AML-193 (cell line): ENCODE measurements at regions not wholly inside any gene's neighbourhood (a gene's known extent, or its start where the extent isn't known, plus 50 kb on each side); places are given as distances from the start of the nearest gene placed in this dataset.

Experiments used
- DNase-seq, 2 experiments: peaks; one replicate each; lab custom pipeline; 2025; lab: John Stamatoyannopoulos, UW

- no peak for DNase-seq
Measured at GRCh38 chr1:233516732-233517131, 97.2 kb upstream of the KCNK1 start.

DNA sequence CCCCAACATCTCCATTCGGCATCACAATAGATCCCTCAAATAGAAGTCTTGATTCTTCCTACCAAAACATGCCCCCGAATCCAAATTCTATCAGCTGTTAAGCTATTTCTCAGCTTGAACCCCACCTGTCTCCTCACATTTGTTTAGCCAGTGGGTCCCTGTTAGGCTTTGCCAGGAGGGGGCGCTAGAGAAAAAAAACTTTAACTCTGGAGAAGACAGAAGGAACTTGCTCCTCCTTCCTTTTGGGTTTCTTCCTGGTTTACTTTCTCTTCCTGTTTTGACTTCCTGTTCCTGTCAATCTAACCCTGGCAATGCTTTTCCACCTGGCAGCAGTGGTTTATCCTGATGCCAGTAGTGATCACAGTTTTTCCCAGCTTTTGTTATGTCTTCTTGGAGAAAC, 95.6 kb upstream of the KCNK1 start:
- peak; percentile 48 to 57 for DNase-seq

DNA sequence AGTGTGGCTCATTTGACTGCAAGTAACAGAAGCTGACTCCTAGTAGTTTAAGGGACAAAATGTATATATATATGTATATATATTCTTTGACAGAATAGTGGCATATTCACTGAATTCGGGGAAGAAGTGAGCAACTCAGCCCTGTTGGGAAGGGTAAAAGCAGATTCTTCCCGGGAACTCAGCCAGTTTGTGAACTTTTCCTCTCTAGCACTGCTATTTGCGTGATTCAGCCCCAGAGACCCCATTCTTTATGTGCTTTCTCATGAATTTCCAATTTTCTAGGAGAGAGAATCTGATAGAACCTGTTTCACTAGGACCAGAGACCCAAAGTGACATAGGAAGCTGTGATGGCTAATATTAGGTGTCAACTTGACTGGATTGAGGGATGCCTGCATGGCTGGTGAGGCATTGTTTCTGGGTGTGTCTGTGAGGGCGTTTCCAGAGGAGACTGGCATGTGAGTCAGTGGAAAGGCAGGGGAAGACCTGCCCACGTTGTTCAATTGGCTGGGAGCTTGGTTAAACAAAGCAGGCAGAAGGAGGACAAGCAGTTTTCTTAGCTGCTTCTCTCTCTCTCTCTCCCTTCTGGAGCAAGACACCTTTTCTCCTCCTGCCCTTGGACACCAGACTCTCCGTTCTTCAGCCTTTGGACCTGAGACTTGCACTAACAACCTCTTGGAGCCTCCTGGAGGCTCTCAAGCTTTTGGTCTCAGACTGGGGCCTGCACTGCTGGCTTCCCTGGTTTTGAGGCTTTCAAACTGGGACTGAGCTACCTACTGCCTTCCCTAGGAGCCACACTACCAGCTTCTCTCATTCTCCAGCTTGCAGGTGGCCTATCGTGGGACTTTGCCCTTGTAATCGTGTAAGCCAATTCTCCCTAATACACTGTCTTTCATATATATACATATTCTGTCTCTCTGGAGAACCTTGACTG, 93.4 kb upstream of the KCNK1 start:
- DNase-seq, result no peak

GRCh38 chr1:233523047-233523446, 90.9 kb upstream of the KCNK1 start:
- DNase-seq, result no peak

DNA sequence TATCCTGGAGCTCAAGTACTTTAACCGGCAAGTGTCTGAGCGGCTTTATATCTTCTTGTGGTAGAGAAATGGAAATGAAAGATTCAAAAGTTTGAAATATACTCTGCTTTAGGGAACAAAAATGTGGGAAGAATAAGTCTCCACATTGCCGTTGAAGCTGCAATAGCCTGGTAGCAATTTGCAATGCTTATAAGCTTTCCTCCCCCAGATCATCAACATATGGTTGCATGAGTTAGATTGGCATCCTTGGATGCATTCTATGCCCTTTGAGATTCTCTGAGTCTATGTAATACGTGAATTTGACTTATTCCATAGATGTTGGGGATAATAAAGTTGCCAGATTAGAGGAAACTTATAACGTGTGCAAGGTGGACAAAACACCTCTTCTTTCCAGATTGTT, 86.1 kb upstream of the KCNK1 start:
- no peak for DNase-seq

- DNase-seq, result no peak
Measured at GRCh38 chr1:233530665-233531386, 83.1 kb upstream of the KCNK1 start.

DNA sequence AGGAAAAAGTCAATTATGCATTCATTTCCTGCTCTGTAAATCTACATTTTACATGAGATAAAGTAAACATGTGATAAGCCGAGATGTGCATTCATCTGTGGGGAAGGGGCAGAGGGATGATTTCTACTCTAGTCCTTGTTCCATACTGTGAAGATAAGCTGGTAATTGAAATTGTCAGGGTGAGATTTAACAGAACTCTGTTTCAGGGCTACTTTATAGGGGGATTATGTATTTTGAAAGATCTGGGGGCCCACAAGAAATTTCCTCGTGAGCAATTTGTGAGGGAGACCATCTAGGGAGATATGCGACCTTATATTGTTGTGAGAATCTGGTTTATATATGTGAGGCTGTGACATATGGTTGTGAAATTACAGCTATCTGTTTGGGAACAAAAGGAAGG, 73.1 kb upstream of the KCNK1 start:
- no peak for DNase-seq

DNA sequence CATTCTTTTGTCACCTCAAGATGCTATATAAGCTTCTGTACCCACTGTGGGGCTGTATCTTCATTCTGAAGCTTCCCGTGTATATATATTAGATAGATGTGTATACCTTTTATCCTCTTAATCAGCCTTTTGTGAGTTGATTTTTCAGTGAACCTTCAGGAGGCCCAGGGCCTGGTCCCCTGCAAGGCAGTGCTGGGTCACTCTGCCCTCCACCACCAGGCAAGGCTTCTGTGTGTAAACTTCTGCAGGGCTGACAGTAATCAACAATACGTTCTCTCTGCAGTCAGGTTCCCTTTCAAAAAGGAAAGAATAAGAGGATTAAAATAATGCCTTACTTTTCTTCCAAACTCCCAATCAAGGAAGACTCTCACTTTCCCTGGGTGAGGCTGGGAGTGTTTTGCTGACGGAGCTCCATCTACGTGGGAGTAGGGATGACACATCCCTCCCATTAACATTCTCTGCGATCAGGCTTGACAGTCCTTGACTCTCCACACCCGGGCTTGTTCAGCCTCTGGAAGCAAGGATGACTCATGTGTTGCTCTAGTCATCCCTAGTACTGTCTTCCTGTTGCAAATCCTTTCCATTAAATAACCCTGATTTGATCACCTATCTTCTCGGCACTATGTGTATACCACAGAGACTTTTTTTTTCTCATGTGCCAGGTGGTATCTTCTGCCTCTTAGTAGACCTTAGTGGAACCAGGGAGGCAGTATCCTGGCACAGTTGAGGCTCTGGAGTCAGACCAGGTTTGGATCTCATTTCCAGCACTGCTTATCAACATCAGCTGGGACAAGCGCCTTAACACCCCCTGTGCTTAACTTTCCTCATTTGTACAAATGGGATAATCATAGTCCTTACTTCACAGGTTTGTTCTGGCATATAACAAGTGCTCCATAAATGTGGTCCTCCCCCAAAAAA, 70.3 kb upstream of the KCNK1 start:
- DNase-seq, result no peak

DNA sequence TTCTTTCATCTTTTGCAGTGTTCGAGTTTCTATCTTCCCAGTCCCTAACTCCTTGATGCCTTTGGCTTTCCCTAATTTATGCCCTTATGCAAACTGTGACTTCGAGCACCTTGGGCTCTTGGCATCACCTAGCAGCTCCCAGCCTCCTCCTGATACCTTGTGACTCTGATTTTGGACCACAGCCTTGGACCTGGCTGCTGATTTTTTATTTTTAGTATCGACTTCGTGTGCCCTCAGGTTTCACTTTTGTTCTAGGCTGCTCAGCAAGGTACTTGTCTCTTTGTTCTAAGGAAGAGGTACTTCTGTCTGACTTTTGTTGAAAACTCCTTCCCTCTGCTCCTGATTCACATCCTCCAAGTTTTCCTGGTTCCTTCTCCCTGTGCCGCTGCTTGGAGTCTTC, 69.6 kb upstream of the KCNK1 start:
- no peak for DNase-seq

- DNase-seq, result no peak
Measured at GRCh38 chr1:233547726-233548125, 66.2 kb upstream of the KCNK1 start.

DNA sequence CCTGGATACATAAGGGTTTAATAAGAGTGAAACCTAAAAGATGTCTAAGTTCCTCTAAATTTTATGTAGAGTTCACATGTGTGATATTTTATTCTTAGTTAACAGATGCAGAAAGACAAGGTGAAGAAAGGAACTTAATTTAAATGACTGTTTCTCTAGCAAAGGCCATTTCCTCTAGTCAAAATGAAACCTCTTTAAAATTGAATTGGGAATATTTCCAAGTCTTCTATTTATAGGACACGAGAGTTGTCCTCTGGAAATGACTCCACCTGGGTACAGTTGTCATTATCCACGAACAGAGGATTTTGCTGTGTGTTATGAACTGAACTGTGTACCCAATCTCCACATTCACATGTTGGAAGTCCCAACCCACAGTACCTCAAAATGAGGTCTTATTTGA, 64.5 kb upstream of the KCNK1 start:
- DNase-seq, result no peak

DNA sequence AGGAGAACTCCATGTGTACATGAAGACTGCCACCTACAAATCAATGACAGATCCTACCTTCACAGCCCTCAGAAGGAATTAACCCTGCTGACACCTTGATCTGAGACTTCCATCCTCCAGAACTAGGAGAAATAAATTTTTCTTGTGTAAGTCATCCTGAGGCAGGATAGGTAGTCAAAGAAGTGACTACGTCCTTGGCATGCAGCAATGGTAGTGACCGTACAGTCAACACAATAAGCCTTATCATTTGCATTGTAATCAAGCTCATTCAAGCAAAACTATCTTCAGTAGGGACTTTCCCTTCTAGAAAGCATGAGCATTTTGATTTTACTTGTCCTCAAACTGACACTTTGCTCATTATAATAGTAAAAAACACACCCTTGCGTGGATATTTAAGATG, 64.0 kb upstream of the KCNK1 start:
- DNase-seq, result no peak

DNA sequence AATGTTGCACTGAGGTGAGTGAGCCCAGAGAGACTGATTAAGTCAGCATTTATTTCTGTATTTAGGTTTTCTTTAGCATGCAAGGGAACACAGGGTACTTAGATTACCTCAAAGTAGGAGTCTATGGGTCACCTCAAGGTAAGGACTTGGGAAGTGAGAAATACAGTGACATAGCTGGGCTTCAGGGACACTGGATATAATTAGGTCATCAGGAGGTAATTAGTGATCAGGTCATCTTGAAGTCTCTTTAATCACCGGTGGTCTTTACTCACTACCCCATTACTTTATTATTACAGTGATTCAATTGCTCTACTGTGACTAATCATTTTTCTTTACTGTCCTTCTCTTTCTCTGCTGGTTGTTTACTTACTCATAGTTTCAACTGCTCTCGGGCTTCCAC, 59.9 kb upstream of the KCNK1 start:
- no peak for DNase-seq

- DNase-seq, result no peak
Measured at GRCh38 chr1:233561708-233562426, 52.0 kb upstream of the KCNK1 start.
